Stimulated activated naive CD8-positive, alpha-beta T cell treated with anti-CD3 and anti-CD28 coated beads, Interleukin-15, Interleukin-2, amounts not matched to agents 100 U/mL and 50 U/mL, for 24 hours (primary cell): ENCODE measurements at regions not wholly inside any gene's neighbourhood (a gene's known extent, or its start where the extent isn't known, plus 50 kb on each side); places are given as distances from the start of the nearest gene placed in this dataset.
"Not testable (repeated sequence)": the region's sequence is repeated elsewhere in the genome, so short reads cannot be mapped to it uniquely, and the experiment has no call there.

Experiments
- ATAC-seq: fragments of 150-1000 bp; cut with Tn5 transposase; one replicate; pipeline ENCODE4 v1.10.0; 2021
- DNase-seq: peaks from one replicate; pipeline ENCODE4 v3.0.0; 2021

DNA sequence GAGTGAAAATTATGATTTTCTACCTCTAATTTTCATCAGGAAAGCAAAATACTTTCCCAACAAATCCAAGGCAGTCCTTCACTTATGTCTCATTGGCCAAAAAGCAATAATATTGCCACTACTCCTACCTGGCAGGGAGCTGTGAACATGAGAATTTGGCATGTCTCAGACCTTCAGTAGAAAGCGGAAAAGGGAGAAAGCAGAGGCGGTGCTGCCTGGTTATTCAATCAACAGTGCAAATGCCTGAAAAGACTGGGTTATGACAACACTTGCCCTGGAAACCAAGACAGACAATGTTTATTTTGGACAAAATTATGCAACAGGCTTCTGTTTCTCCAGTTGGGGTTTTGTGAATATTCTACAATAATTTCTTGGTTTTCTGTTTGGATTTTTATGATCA is 194.4 kb downstream of the TAF11L14 start:
- DNase-seq (no peak), ATAC-seq (no peak)

DNA sequence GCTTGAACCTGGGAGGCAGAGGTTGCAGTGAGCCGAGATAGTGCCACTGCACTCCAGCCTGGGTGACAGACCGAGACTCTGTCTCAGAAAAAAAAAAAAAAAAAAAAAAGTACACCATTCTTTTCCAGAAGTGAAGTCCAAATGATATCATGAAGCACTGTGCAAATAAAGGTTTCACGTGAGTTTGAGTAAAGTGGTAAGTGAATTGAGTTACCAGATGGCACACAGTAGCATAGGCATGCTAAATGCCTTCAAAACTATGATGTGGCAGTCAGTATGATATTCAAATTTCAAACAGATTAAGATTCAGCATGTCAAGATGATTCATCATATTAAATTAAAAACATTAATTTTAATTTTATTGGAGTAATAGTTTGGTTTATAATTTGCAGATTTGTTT is 195.2 kb downstream of the TAF11L14 start:
- no peak for DNase-seq
- no peak for ATAC-seq

DNA sequence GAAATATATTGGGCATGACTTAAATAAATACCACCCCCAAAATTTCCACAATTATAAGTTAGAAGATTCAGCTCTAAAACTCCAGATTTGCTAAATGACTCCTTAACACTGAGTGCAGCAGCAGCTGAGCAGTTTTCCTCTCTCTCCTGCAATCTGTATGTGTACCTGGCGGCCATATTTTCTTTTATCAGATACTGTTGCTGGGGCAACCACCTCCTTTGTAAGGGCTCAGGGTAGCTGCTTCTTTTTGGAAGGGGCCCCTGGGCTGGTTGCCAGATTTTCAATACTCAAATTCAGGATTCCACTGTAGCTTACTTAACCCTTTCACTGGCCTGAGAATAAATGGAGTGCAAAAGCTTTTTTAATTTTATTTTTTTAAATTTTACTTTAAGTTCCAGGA is 197.0 kb downstream of the TAF11L14 start:
- DNase-seq (no peak), ATAC-seq (no peak)

DNA sequence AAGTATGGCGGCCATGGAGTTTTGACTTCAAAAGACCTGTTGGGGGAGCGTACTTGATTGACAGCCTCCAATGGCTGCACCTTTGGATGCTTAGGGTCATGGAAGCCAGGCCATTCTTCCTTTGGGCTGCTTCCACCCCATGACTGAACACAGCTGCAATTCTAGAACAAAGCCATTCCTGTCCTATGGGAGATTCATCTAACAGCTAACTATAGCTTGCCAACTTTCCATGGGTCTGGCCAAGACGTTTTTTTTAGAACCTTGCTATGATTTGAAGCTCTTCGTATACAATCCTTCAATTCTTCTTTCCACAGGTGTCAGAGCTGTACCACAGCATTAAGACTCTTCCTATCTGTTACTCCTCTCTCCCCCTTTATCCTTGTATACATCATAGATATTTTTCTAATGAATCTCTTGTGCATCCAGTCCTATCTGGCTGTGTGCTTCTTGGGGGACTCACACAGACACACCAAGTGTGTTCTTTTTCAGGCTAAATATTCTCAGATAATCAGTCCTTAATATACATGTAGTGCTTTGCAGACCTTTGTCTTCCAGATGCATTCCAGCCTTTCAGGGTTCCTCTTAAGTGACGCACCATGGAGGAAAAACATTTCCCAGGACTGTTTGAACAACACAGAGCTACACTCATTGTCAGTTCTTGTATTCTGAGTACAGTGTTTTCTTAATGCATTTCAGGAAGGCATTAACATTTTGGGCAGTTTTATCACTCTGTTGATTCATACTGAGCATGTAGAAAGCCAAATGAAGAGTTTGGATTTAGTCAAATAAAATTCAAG is 198.9 kb downstream of the TAF11L14 start:
- no peak for DNase-seq
- ATAC-seq, result no peak

DNA sequence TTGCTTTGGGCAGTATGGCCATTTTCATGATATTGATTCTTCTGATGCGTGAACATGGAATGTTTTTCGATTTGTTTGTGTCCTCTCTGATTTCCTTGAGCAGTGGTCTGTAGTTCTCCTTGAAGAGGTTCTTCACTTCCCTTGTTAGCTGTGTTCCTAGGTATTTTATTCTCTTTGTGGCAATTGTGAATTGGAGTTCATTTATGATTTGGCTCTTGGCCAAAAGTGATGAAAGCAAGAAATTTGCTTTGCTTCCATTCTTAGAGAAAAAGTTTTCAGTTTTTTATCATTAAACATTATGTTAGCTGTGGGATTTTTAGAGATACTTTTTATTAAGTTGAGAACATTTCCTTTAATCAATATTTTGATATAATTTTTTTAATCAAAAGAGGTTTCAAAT is 203.5 kb downstream of the TAF11L14 start:
- no peak for ATAC-seq
- DNase-seq, result no peak

DNA sequence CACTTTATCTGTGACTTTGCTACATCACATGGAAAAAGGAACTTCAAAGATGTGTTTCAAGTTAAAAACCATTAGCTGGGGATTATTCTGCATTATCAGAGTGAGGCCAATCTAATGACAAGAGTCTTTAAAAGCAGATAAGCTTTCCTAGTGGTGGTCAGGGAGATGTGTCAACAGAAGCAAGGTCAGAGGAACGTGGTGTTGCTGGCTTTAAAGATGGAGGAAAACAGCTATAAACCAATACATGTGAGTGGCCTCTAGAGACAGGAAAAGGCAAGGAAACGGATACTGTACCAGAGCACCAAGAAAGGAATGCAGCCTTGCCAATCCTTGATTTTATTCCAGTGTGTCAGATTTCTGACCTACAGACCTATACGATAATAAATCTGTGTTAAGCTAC is 204.2 kb downstream of the TAF11L14 start:
- DNase-seq (no peak), ATAC-seq (no peak)

DNA sequence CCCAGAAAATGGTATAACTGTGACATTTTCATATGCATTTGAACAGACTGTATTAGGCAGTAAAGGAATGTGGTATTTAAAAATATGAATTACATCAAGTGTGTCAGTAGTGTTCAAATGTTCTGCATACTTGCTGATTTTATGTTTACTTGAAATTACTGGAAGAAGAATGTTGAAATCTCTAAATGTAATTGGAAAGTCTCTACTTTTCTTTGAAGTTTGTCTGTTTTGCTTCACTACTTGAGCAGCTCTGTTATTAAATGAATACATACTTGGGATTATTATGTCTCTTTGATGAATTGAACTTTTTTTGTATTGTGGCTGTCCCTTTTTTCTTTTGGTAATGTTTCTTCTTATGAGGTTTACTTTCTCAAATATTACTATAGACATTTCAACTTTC is 205.6 kb downstream of the TAF11L14 start:
- ATAC-seq (no peak), DNase-seq (no peak)

DNA sequence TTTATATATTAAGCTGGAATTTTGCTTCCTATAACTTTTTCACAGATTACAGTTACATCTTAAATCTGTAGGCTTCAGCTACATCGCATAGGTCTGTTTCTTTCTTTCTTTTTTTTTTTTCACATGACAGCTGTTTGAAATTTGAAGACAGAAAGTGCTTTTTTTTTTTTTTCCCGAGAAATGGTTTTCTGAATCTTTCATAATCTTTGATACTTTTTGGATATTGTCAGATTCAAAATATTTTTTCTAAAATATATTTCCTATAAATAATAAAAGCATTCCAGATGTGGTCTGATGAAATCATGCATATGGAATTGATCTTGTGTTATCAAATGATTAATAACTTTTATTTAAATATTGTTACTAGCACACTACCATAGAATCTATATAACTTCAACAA is 212.2 kb downstream of the TAF11L14 start:
- no peak for DNase-seq
- ATAC-seq, result no peak

DNA sequence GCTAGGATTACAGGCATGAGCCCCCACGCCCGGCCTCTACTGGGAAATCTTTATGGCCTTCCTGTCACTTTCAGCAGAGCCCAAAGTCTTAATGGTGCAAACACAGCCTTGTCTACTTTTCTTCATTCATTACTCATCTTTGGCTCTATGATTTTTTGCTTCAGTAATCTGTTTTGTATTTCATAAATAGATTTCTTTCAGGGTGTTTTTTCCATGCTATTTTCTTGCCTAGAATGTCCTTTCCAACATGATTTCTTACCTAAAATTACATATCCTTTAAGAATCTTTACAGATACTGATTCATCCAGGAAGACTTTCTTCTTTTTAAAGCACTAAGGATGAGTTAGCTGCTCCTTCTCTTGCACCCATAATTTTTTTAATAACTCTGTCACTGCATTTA is 213.0 kb downstream of the TAF11L14 start:
- no peak for DNase-seq
- ATAC-seq, result no peak

DNA sequence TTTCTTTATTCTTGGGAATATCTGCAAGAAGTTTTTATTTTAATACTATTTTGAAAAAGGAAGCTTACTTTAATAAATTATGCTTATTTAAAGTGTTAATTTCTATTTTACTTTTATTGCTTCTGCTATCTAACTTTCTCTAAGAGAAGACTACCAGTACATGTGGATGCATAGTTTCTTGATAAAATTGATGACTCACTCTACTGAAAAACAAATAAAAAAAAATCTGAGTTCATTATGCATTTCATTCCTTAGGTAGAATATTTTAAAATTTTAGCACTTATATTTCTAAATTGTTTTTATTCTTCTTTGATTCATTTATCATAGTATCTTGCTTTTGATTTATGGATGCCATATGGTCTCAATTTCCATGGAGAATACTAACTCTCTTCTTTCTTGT is 217.9 kb downstream of the TAF11L14 start:
- DNase-seq (no peak), ATAC-seq (no peak)

DNA sequence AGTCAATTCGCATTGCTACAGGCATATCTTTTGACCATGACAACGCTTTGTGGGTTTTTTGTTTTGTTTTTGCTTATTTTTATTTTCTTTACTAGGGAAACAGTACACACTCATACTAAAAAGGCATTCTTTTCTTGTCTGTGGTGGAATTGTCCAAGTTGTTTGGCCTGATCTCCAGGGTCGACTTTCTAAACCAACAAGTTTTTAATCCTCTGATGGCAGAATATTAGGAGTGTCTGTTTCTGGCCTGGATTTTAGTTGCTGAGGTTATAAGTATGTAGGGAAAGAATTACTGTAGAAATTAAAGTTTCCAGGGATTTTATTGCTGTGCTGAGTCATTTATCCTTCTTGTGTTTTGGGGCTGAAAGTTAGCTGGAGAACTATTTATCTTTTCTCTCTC is 218.5 kb downstream of the TAF11L14 start:
- DNase-seq (no peak), ATAC-seq (no peak)

DNA sequence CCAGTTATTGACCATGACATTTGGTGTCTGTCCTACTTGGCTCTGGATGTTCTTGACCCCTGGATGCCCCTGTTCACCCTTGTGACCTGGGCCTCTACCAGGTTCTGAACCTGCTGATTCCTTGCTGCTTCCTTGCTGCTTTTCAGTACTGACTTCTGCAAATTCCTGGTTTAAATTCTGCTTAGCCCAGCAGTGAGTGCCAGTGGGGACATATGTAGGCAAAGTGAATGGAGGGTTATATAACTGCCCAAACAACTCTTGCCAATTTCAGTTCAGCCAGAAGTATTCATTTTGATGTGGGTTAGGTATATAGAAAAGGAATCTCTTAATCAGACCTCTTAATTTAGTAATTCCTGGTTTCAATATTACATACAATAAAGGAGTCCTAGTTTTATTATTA is 220.6 kb downstream of the TAF11L14 start:
- ATAC-seq (no peak), DNase-seq (no peak)

DNA sequence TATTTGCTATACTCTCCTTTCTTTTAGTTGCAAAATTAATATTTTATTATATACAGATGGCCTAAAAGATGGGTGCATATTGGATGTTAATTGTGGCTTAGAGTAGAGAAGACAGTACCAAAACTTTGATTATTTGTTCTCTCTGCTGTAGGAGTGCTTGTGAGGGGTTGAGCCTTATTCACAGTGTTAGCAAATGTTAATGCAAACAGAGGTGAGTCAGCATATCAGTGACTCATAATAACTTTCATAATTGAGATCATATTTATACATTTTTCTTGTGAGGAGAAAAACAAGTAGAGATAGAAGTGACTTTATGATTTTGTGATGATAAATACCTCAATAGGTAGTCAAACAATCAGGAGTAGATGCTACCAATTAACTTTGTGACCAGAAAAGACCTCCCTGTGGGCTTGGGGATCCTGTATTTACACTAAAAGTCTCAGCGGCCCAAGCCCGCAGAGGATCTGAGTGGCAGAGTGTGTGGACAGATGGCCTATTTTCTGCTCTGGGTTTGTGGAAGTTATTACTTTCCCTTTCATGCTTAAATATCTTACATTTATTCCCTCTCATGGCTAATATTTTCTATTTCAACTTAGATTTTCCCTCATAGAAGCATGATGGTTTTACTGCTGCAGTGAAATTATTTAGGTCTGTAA is 226.5 kb downstream of the TAF11L14 start:
- ATAC-seq (no peak), DNase-seq (no peak)

DNA sequence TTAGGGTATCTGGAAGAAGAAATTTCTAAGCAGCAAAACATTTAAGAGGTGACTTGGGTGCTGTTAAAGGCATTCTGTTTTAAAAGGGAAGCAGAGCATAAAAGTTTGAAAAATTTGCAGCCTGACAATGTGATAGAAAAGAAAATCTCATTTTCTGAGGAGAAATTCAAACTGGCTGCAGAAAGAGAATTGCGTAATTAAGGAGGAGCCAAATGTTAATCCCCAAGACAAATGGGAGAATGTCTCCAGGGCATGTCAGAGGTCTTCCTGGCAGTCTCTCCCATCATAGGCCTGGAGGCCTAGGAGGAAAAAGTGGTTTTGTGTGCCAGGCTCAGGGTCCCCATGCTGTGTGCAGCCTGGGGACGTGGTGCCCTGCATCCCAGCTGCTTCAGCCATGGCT is 230.6 kb downstream of the TAF11L14 start:
- not testable (repeated sequence) for DNase-seq, ATAC-seq

DNA sequence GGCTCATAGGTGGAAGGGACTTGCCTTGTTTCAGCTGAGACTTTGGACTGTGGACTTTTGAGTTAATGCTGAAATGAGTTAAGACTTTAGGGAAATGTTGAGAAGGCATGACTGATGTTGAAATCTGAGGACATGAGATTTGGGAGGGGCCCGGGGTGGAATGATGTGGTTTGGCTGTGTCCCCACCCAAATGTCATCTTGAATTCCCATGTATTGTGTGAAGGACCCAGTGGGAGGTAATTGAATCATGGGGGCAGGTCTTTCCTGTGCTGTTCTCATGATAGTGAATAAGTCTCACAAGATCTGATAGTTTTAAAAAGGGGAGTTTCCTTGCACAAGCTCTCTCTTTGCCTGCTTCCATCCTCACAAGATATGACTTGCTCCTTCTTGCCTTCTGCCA is 231.7 kb downstream of the TAF11L14 start:
- DNase-seq, ATAC-seq: not testable (repeated sequence)

DNA sequence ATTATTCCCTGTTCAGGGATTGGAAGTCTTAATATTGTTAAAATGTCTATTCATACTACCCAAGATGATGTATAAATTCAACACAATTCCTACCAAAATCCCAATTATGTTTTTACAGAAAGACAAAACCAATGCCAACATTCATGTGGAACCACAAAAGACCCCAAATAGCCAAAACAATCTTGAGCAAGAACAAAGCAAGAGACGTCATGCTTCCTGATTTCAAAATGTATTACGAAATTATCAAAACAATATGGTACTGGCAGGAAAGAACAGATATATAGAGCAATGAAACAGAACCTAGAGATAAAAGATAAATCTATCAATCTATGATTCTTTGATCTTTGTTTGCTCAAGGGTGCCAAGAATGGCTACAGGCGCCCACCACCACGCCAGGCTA is 237.9 kb downstream of the TAF11L14 start:
- DNase-seq (no peak), ATAC-seq (no peak)

DNA sequence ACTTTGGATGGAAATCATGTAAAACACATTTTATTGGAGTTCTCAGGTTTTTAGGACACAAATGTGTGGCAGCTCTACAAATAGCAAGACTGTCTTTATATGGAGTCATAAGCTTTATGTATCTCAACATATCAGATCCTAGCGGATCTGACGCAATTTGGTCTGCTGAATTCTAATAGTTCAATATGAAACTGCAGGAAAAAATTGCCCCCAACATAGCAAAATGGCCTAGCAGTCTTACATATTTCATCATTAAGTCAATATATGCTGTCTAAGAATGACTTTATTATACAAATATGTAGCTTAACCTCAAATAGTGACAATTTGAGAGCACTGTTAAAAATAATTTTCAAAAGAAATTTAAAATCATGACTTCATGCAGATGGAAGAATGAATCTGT is 244.3 kb downstream of the TAF11L14 start:
- no peak for DNase-seq
- ATAC-seq, result no peak

DNA sequence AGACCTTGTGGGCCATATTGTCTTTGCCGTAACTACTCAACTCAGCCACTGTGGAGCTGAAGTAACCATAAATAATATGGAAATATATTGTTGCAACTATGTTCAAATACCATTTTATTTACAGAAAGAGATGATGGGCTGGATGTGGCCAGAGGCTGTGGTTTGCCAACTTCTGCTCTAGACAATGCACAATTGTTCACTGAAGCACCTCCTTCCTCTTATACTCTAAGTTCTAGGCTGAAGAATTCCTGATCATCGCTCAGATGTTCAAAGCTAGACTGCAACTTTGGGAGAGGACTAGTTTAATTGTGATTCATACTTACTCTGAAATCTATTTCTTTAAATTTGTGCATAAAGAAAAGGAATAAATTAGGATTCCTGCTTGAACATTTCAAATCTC is 245.0 kb downstream of the TAF11L14 start:
- DNase-seq (no peak), ATAC-seq (no peak)

DNA sequence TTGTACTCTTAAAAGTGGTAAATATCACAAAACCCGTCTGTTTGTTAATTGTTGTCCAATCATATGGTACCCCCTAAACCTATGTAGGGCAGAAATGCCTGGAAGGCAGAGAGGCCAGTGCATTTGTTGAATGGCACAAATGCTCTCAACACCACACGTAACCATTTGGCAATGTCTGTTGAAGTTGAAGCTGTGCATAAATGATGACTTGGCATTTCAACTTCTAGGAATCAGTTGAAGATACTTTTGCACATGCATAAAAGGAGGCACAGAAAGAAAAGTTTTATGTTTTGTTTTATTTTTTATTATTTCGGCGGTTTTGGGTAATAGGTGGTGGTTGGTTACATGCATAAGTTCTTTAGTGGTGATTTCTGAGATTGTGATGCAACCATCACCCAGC is 246.6 kb downstream of the TAF11L14 start:
- ATAC-seq (no peak), DNase-seq (no peak)

DNA sequence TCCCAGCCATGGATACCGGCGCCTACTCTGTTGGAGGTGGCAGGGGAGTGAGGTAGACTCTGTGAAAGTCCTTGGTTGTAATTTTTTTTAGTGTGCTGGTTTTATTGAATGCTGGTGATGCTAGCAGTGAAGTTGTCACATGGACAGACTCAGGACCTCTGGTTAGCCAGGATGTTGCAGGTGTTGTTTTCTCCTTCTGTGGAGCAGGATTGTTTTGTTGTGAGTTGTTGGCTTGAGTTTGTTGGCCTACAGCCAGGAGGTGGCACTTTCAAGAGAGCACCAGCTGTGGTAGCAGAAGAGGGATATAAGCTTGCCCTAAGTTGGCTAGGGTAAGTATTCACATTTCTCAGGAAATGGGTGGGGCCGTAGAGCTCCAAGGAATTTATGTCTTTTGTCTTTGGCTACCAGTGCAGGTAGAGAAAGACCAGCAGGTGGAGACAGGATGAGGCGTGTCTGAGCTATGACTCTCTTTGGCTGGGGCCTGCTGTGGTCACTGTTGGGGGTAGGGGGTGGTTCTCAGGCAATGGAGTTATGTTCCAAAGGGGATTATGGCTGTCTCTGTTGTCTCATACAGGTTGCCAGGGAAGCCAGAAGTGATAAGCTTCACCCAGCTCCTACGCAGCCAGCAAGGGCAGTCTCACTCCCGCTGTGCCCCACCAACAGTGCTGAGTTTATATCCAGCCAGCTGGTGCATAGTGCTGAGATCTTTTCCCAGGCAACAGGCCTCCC is 248.7 kb downstream of the TAF11L14 start:
- ATAC-seq (no peak), DNase-seq (no peak)

DNA sequence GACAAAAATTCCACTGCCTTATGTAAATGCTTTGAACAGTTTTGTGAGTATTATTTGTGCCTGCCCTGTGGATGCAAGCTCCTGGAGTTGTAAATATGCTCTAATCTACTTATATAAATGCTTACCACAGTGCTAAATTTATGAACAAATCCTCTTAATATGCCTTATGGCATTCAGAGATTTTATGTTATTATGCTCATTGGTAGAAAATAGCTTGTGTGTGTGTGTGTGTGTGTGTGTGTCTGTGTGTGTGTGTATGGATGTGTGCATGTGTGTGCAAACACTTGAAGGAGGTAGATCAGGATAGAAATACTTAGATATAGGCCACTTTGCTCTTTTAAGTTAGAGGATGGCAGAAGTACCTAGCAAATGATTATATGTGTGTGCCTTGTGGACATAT is 253.9 kb downstream of the TAF11L14 start:
- ATAC-seq, result no peak
- no peak for DNase-seq

DNA sequence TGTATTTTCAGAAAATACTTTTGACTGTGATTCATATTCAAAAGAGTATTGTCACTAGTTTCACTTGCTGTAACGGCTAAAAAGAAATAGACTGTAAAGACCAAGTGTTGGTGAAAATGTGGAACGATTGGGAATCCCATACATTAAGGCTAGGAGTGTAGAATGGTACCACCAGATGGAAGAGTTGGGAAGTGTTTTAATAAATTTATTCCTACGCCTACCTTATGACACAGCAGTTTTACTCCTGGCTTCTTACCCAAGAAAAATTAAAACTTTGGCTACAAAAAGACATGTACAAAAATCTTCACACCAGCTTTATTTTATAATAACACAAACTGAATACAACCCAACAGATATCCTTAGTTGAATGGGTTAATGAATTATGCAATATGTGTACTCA is 256.2 kb downstream of the TAF11L14 start:
- ATAC-seq, result no peak
- no peak for DNase-seq

DNA sequence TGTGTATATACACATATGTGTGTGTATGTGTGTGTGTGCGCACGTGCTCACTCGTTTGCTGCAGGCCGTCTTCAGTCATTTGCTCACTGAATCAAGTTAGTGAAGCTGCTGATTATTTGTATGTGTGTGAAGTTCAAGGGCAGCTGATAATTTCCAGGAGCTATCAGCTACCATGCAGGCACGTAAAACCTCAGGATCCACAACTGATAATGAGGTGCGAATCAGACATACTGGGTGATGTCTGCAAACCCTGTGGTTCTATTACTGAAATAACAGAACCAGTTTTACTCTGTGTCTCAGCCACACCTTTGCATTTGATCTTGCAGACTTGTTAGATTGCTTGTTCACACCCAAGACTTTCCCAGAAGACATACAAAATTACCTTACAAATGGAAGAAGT is 257.6 kb downstream of the TAF11L14 start:
- ATAC-seq (no peak), DNase-seq (no peak)
